DMS79 treated with DMSO at 0.1 percent for 48 hours (cell line): ENCODE measurements at regions not wholly inside any gene's neighbourhood (a gene's known extent, or its start where the extent isn't known, plus 50 kb on each side); places are given as distances from the start of the nearest gene placed in this dataset.

Source experiments
- DNase-seq: peaks from one replicate; lab custom pipeline; 2025; lab: John Stamatoyannopoulos, UW

- DNase-seq, result no peak
These were observed 165.3 kb downstream of the RNF152 start for GRCh38 chr18:61727241-61728193.

- DNase-seq, result no peak
These were observed 168.3 kb downstream of the RNF152 start for GRCh38 chr18:61724532-61724931.

DNA sequence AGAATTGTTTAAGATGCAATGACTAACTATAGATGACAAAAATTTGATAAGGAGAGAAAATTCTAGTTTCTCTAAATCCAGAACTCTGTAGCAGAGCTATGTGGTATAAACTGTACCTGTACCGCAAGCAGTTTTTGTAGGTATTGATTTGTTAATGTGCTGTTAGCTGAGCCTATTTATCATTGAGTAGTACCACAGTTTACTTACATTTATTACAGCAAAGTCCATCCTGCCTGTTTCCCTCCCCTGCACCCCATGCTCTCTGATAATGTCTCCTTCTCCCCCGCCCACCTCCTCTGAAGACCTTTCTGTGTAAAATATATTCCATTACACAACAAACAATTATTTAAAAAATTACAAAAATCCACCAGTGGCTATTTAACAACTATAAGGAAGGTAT, 170.6 kb downstream of the RNF152 start:
- no peak for DNase-seq

DNA sequence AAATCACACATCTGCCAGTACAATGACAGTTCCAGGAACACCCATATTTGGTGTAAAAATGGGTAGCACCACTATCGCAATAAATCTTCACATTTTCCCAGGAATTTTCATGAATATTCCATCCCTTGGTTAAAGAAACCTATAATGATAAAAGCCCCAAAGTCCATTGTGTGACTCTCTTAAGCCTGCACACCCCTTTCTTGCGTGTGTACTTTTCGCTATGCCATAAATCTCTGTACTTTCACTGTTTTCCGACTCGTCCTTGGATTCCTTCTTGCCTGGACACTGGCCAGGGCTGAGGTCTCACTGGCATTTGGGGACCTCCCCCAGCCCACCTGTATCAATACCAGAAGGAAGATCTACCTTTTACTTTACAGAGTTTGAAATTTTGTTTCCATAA, 172.3 kb downstream of the RNF152 start:
- DNase-seq, result no peak

GRCh38 chr18:61719671-61720070, 173.1 kb downstream of the RNF152 start:
- no peak for DNase-seq

DNA sequence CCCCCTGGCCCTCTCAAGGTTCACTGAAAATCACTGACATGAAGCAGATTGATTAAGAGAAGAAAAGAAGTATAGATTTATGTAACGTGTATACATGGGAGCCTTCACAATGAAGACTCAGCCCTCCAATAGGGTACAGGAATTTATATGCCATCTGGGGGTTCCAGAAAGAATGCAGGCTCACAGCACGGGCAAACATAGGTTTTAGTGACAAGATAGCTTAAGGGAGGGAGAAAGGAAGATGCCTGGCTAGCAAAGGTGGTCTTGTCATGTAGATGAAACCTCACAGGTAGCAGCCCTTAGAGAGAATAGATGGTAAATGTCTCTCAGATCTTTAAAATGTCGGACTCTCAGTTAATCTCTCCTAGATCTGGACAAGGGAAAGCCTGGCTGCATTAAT, 173.9 kb downstream of the RNF152 start:
- no peak for DNase-seq

DNA sequence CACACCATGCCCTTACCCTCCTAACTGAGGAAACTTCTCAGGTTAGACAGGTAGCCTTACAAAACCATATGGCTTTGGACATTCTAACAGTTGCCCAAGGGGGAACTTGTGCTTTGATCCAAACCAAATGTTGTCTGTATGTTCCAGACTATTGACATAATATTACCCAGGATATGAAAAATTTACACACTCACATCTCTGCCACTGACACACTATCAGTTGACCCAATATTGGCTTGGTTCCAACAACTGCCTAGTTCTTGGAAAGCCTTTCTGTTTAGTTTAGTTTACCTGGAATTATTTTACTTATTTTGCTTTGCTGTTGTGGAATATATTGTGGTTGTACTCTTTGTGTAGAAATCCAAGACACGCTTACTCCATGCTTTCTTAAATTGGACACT, 178.4 kb downstream of the RNF152 start:
- DNase-seq, result no peak

DNA sequence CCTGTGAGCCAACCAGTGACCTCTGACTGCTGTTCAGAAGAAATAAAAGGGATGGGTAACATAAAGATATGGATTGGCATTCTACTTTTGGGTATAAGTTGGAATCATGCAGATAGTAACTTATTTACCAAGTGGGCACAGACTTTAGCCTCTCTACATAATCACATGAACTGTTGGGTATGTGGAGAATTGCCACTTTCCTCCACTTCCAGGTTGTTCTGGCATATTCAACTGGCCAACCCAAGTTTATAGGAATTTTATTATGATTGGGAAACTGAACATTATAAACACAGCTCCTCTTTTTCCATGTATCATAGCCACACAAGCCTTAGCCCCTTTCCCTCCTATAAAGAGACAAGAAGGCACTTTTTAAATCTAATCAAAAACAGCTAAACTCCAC, 179.3 kb downstream of the RNF152 start:
- no peak for DNase-seq

DNA sequence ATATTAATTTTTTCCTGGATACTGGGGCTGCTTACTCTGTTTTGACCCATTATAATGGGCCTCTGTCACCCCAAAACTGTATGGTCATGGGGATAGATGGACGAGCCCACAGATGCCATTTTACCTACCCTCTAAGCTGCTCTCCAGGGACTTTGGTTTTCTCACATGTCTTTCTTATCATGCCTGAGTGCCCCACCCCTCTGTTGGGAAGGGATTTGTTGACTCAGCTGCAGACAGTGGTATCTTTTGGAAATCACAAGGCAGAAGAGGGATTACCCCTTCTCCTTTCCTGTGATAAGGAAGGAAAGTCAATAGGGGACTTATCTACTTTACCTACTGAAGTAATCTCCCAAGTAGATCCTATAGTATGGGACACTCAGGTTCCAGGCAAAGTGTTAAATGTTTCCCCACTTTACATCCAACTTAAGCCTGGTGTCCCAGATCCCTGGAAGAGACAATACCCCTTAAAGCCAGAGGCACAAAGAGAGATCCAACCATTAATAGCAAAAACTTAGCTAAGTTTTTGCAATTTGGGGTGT, 182.7 kb downstream of the RNF152 start:
- DNase-seq, result no peak

GRCh38 chr18:61706276-61706915, 186.4 kb downstream of the RNF152 start:
- no peak for DNase-seq

GRCh38 chr18:61703508-61703907, 189.3 kb downstream of the RNF152 start:
- no peak for DNase-seq

DNA sequence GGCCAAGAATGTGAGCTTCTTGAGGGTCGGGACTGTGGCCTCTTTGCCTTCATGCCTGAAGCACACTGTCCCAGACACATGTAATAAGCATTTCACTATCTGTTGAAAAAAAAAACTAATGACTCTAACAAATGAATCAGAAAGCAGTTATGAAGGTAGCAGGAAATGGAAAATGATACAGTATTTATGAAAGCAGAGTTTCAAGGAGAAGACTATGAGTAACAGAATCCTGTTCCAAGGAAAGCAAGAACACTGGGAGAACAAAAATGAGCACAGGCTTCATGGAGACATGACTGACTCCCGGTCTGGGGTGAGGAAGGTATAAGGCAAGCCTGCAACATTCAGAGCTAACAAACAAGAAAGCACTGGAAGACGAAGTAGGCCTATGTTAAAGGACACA, 190.8 kb downstream of the RNF152 start:
- DNase-seq, result no peak

GRCh38 chr18:61699397-61700110, 193.3 kb downstream of the RNF152 start:
- no peak for DNase-seq

GRCh38 chr18:61697306-61697909, 195.4 kb downstream of the RNF152 start:
- no peak for DNase-seq

GRCh38 chr18:61694236-61694635, 198.6 kb downstream of the RNF152 start:
- DNase-seq, result no peak

- DNase-seq, result no peak
These were observed 202.2 kb downstream of the RNF152 start for GRCh38 chr18:61690418-61691138.

GRCh38 chr18:61687317-61687716, 205.5 kb downstream of the RNF152 start:
- no peak for DNase-seq

DNA sequence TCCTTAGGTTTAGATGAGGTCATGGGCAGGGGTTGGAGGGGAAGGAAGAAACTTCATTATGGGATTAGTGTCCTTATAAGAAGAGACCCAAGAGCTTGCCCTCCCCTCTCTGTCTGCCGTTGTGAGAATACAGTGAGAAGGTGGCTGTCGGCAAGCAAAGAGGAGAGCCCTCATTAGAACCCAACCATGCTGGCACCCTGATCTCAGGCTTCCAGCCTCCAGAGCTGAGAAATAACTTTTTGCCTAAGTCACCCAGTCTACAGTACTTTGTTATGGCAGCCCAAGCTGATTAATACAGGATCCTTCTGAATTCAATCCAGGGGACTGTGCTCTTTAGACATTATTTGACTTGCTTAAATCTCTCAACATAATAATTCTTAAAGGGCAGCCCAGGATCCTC, 209.0 kb downstream of the RNF152 start:
- DNase-seq, result no peak

DNA sequence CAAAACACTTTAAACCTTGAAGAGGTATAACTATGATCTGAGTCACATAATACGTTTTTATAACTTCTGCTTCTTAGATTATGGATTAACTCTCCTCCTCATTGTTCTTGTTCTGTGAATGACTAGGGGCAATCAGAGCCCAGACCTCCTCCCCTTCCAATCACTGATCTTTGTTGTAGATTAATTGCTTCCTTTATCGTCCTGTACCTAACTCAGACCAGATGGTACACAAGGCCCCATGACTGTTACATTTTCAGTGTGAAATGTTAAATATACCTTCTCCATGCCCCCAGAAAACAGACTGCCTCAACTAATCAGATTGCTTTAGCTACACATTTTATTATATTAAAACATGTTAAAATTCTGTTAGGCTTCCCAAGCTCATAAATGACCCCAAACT, 211.7 kb downstream of the RNF152 start:
- no peak for DNase-seq

DNA sequence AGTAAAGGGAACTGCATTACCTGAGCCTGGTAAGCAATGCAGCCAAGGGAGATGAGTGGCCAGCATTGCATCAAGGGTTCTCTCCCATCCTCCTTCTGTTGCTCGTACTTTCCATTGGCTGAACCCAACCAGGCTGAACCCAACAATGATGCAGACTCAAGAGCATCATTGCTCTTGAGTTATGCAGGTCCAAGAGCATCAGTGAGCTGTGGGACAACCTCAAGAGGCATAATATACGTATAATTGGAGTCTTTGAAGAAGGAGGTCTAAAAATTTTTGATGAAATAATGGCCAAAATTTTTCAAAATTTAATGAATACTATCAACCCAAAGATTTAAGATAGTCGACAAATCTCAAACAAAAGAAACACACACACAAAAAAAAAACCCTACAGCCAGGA, 213.0 kb downstream of the RNF152 start:
- DNase-seq, result no peak

DNA sequence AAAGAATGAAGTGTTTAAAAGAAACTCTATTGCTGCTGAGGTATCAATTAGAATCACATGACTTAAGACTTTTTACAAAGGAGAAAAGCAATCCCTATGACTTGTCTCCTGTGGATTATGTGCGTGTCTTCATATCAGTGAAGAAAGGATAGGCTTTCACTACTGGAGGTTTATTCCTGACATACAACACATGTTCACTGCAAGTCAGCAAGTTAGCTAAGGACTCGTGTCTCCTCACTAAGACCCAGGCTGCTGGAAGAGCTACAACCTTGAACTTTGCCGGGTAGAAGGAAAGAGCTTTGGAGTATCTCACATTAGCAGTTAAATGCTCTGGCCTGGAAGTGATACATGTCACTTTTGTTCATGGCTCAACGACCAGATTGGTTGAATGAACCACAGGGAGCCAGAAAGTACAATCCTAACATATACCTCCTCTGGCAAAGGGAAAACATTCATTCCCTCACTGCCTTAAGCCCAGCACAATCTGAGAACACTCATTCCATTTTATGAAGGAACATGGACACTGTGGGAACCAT, 215.3 kb downstream of the RNF152 start:
- DNase-seq, result no peak
